GM12878 (cell line): ENCODE measurements at regions not wholly inside any gene's neighbourhood (a gene's known extent, or its start where the extent isn't known, plus 50 kb on each side); places are given as distances from the start of the nearest gene placed in this dataset.

Experiments used
- ATAC-seq: fragments of 200-7000 bp; cut with Tn5 transposase; 3 replicates; pipeline ENCODE4 v1.9.1; 2020; ENCODE audit warnings: mild to moderate bottlenecking, moderate library complexity
- BruUV-seq: library from RNA; stranded (reverse); fragments of 400-500 nt; replicated peaks from 2 replicates; lab custom pipeline; 2021; lab: Mats Ljungman, UMichigan
- CTCF ChIA-PET: fragments of 300-600 bp; sonication (Branson Sonifier 250); formaldehyde crosslinking; extraction: SDS; loops from one replicate; lab custom pipeline; 2021; ENCODE audit warnings: inconsistent platforms; lab: Yijun Ruan, JAX
- POLR2A ChIA-PET: fragments of 350-600 bp; formaldehyde crosslinking; extraction: SDS; loops from one replicate; lab custom pipeline; 2021; ENCODE audit warnings: inconsistent platforms; lab: Charles Lee
- RAD21 ChIA-PET: fragments of 300-600 bp; sonication (Branson Sonifier 250); formaldehyde crosslinking; loops from one replicate; lab custom pipeline; 2023; ENCODE audit warnings: antibody characterized with exemption; ENCODE audit not compliant: unreplicated experiment; lab: Charles Lee
- SMC1A ChIA-PET: fragments of 300-600 bp; sonication (Branson Sonifier 250); formaldehyde crosslinking; loops from one replicate; lab custom pipeline; 2023; ENCODE audit not compliant: unreplicated experiment, uncharacterized antibody; lab: Charles Lee
- DNase-seq: peaks from one replicate; pipeline ENCODE4 v3.0.0-alpha.2; 2011; ENCODE audit warnings: low read depth, low spot score
- FAIRE-seq: peaks from 3 replicates; lab custom pipeline; 2011; peaks lifted over from hg19 to GRCh38; lab: Jason Lieb, UNC
- H2AFZ ChIP-seq: 2 replicates; pipeline ENCODE4 v1.6.0; 2011; ENCODE audit warnings: low read depth, low read length, control low read depth; ENCODE audit not compliant: control insufficient read depth
- H3K27ac ChIP-seq: 2 replicates; pipeline ENCODE4 v1.5.1; 2011; ENCODE audit warnings: control low read depth; ENCODE audit not compliant: control insufficient read depth, insufficient read depth
- H3K27me3 ChIP-seq, 2 experiments: replicated peaks in 1 of 2; 2 replicates each; pipeline versions ENCODE4 v1.6.0 to v1.6.1; 2011; ENCODE audit warnings: low read length in 1 of 2; ENCODE audit not compliant: control insufficient read depth in 2 of 2, insufficient read depth in 2 of 2
- H3K36me3 ChIP-seq, 2 experiments: 2 replicates each; pipeline ENCODE4 v1.5.1; 2011; ENCODE audit warnings: low read length in 1 of 2; ENCODE audit not compliant: control insufficient read depth in 2 of 2, insufficient read depth in 2 of 2
- H3K4me1 ChIP-seq: 2 replicates; pipeline ENCODE4 v1.6.1; 2011; ENCODE audit warnings: mild to moderate bottlenecking, low read length, moderate library complexity, mixed read lengths; ENCODE audit not compliant: control insufficient read depth, insufficient read depth
- H3K4me2 ChIP-seq: 2 replicates; pipeline ENCODE4 v1.6.0; 2011; ENCODE audit warnings: control low read depth; ENCODE audit not compliant: control insufficient read depth, insufficient read depth
- H3K4me3 ChIP-seq: fragments of 200-600 bp; sonication (generic); 2 replicates; pipeline ENCODE4 v1.5.1; 2016
- H3K79me2 ChIP-seq: 2 replicates; pipeline ENCODE4 v1.6.0; 2011; ENCODE audit warnings: low read length; ENCODE audit not compliant: control insufficient read depth, insufficient read depth
- H3K9ac ChIP-seq: 2 replicates; pipeline ENCODE4 v1.8.0; 2011; ENCODE audit warnings: low read length, control low read depth, mixed read lengths; ENCODE audit not compliant: control insufficient read depth, insufficient read depth
- H3K9me3 ChIP-seq: replicated peaks from 3 replicates; pipeline ENCODE4 v1.5.1; 2011; ENCODE audit warnings: mild to moderate bottlenecking, low read length; ENCODE audit not compliant: control insufficient read depth, insufficient read depth
- H4K20me1 ChIP-seq: 2 replicates; pipeline ENCODE4 v1.6.0; 2011; ENCODE audit not compliant: control insufficient read depth, insufficient read depth
- MAX ChIP-seq: IDR thresholded peaks from 2 replicates; pipeline ENCODE4 v1.6.1; 2012; ENCODE audit warnings: low read depth, low read length, improper control_type of control experiment
- TBL1XR1 ChIP-seq: IDR thresholded peaks from 2 replicates; pipeline ENCODE4 v1.6.1; 2012; ENCODE audit warnings: low read depth, low read length, improper control_type of control experiment
- USF2 ChIP-seq: IDR thresholded peaks from 2 replicates; pipeline ENCODE4 v1.6.1; 2011; ENCODE audit warnings: low read depth, low read length, improper control_type of control experiment, borderline replicate concordance
- ZBTB40 ChIP-seq: fragments of 450-650 bp; IDR thresholded peaks from 2 replicates; pipeline ENCODE4 v1.6.1; 2016; ENCODE audit warnings: mild to moderate bottlenecking, moderate library complexity, borderline replicate concordance
- WGBS: methylation state at CpG from one replicate; pipeline ENCODE4 v1.1.6; 2016; ENCODE audit warnings: low lambda C conversion rate; ENCODE audit not compliant: insufficient replicate concordance, insufficient coverage; ENCODE audit errors: missing lambda C conversion rate; 5-methylcytosine and 5-hydroxymethylcytosine counted together
- in situ Hi-C: fragments of 300-500 bp; cut with MboI; formaldehyde crosslinking; loops from 9 replicates; pipeline ENCODE4 v1.14.3; 2018; ENCODE audit warnings: mixed read lengths
- intact Hi-C: fragments of 100-400 bp; cut with micrococcal nuclease; formaldehyde crosslinking; loops from one replicate; pipeline ENCODE4 v1.14.2; 2022; ENCODE audit not compliant: unreplicated experiment

GRCh38 chr4:11130195-11130970 lies 298.3 kb downstream of the HS3ST1 start:
- no TSS peak for BruUV-seq
- CTCF ChIA-PET: no interaction called here
- H4K20me1 ChIP-seq: no peaks in the 10 kb centered on the region
- in situ Hi-C loops (no loop called here), intact Hi-C loops (no loop called here)
- WGBS: 64% methylated on average over 4 of the region's 4 CpGs
- no peak overlapping the region for H3K9ac ChIP-seq
- H3K4me2 ChIP-seq: no peak overlapping the region
- no peaks in the 10 kb centered on the region for H3K9me3 ChIP-seq
- no peak for DNase-seq
- H3K27me3 ChIP-seq: no peaks in the 10 kb centered on the region
- ATAC-seq: no peak
- H3K79me2 ChIP-seq: no peaks in the 10 kb centered on the region
- no peaks in the 10 kb centered on the region for H3K4me1 ChIP-seq
- H3K36me3 ChIP-seq: no peaks in the 10 kb centered on the region
- no peak for FAIRE-seq
- POLR2A ChIA-PET: interaction anchor here (0.6 kb wide), 1 partner anchor 21 kb away, joined by 3 read pairs; no protein-coding TSS in a partner anchor
- SMC1A ChIA-PET: no interaction called here
- H2AFZ ChIP-seq: no peak overlapping the region
- TF ChIP-seq TBL1XR1 (no peak), MAX (no peak), ZBTB40 (no peak), USF2 (no peak)
- TF ChIP-seq, all 136 proteins: peak for 0
- Histone ChIP-seq H3K4me3 (no peak overlapping the region), H3K27ac (no peak overlapping the region)
- RAD21 ChIA-PET: no interaction called here
